ENCODE measurements at regions not wholly inside any gene's neighbourhood (a gene's known extent, or its start where the extent isn't known, plus 50 kb on each side); places are given as distances from the start of the nearest gene placed in this dataset.

GRCh38 chr15:60093273-60094067 is 89.4 kb downstream of the FOXB1 start:
- TF ChIP-seq POLR2A (IDR thresholded peaks at IDR 0.05; ENCODE audit: low read length) = no peak
- TF ChIP-seq GATA1 (IDR thresholded peaks at IDR 0.05; ENCODE audit: low read depth, low read length) = no peak

All from erythroblast (primary cell).